GM23338 (cell line): ENCODE measurements at regions not wholly inside any gene's neighbourhood (a gene's known extent, or its start where the extent isn't known, plus 50 kb on each side); places are given as distances from the start of the nearest gene placed in this dataset.

Experiments
- CREB1 ChIP-seq: fragments of 250-450 bp; sonication (Bioruptor Pico); IDR thresholded peaks from 2 replicates; pipeline ENCODE4 v1.5.0; 2020; ENCODE audit warnings: low read depth, mild to moderate bottlenecking, moderate library complexity
- ETS1 ChIP-seq: IDR thresholded peaks from 2 replicates; pipeline ENCODE4 v1.6.1; 2016; ENCODE audit warnings: antibody characterized with exemption
- EZH2 ChIP-seq: fragments of 200-600 bp; sonication (generic); IDR thresholded peaks from one replicate; pipeline ENCODE4 v1.8.0; 2017; ENCODE audit warnings: antibody characterized with exemption, mild to moderate bottlenecking, low read depth; ENCODE audit not compliant: unreplicated experiment
- EZH2phosphoT487 ChIP-seq: fragments of 200-600 bp; sonication (generic); IDR thresholded peaks from one replicate; pipeline ENCODE4 v1.8.1; 2018; ENCODE audit warnings: antibody characterized with exemption; ENCODE audit not compliant: unreplicated experiment
- JUNB ChIP-seq: IDR thresholded peaks from one replicate; pipeline ENCODE4 v1.6.1; 2016; ENCODE audit warnings: antibody characterized with exemption; ENCODE audit not compliant: unreplicated experiment
- NANOG ChIP-seq: IDR thresholded peaks from 2 replicates; pipeline ENCODE4 v1.6.1; 2016; ENCODE audit warnings: antibody characterized with exemption, borderline replicate concordance
- POLR2AphosphoS5 ChIP-seq: IDR thresholded peaks from 2 replicates; pipeline ENCODE4 v1.6.1; 2016; ENCODE audit warnings: antibody characterized with exemption, low read depth
- STAT1 ChIP-seq: IDR thresholded peaks from one replicate; pipeline ENCODE4 v1.6.1; 2016; ENCODE audit warnings: antibody characterized with exemption; ENCODE audit not compliant: unreplicated experiment
- ZNF114 ChIP-seq: fragments of 250-450 bp; sonication (Bioruptor Pico); IDR thresholded peaks from 2 replicates; pipeline ENCODE4 v1.5.0; 2020; ENCODE audit warnings: mild to moderate bottlenecking, moderate library complexity
- ZNF331 ChIP-seq: fragments of 250-450 bp; sonication (Bioruptor Pico); IDR thresholded peaks from 2 replicates; pipeline ENCODE4 v1.5.0; 2020; ENCODE audit warnings: low read depth, mild to moderate bottlenecking, moderate library complexity
- TF ChIP-seq, protein P1 (sequence below), 2 experiments: fragments of 200-600 bp in 1 of 2; sonication (generic) in 1 of 2; conservative IDR thresholded peaks; 2 replicates each; pipeline versions ENCODE4 v1.5.1 to v1.6.1; 2016 to 2017; ENCODE audit warnings: antibody characterized with exemption in 2 of 2, low read depth in 2 of 2, mild to moderate bottlenecking in 2 of 2, moderate library complexity in 1 of 2
- TF ChIP-seq, protein P2 (sequence below): IDR thresholded peaks from one replicate; pipeline ENCODE4 v1.6.1; 2018; ENCODE audit warnings: antibody characterized with exemption; ENCODE audit not compliant: unreplicated experiment
- TF ChIP-seq, protein P3 (sequence below): fragments of 250-450 bp; sonication (Bioruptor Pico); IDR thresholded peaks from 2 replicates; pipeline ENCODE4 v1.5.0; 2020; ENCODE audit warnings: mild to moderate bottlenecking, moderate library complexity

DNA sequence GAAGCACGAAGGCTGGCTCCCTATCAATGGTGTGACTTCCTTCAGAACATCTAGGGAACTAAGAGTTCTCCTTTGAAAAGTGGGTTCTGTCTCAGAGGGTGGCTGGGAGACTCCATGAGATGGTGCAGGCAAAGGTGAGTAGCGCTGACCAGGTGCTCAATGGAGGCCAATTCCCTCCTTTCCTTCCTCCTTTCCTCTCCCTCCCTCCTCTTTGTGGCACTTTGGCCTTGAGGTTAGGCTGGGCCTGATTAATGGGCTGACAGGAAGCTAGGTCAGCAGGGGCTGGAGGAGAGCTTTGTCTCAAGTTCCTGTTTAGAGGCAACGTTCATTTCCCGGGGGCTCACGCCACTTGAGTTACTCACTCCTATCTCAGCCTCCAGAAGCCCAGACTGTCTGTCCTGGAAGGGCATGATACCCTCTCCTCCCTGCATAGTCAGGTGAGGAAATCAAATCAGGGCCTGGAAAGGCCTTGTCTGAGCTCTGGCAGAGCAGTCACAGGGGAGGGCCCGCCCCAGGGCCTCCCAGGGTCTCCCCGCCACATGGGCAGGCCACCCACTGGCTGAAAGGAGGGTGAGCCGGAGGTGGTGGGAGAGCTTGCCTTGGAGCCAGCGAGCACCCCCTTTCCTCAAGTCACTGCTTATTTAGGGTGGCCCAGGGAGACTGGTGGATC is 58.4 kb upstream of the SSBP3 start:
- TF ChIP-seq EZH2 (no peak), ZNF114 (no peak), STAT1 (no peak), POLR2AphosphoS5 (no peak), NANOG (no peak), EZH2phosphoT487 (no peak), JUNB (no peak), CREB1 (no peak), ETS1 (no peak), ZNF331 (no peak)
- TF ChIP-seq, protein P1, sequence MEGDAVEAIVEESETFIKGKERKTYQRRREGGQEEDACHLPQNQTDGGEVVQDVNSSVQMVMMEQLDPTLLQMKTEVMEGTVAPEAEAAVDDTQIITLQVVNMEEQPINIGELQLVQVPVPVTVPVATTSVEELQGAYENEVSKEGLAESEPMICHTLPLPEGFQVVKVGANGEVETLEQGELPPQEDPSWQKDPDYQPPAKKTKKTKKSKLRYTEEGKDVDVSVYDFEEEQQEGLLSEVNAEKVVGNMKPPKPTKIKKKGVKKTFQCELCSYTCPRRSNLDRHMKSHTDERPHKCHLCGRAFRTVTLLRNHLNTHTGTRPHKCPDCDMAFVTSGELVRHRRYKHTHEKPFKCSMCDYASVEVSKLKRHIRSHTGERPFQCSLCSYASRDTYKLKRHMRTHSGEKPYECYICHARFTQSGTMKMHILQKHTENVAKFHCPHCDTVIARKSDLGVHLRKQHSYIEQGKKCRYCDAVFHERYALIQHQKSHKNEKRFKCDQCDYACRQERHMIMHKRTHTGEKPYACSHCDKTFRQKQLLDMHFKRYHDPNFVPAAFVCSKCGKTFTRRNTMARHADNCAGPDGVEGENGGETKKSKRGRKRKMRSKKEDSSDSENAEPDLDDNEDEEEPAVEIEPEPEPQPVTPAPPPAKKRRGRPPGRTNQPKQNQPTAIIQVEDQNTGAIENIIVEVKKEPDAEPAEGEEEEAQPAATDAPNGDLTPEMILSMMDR (conservative IDR thresholded peaks at IDR 0.05; ENCODE audit: low read depth in 2 of 2): no peak
- TF ChIP-seq, protein P2, sequence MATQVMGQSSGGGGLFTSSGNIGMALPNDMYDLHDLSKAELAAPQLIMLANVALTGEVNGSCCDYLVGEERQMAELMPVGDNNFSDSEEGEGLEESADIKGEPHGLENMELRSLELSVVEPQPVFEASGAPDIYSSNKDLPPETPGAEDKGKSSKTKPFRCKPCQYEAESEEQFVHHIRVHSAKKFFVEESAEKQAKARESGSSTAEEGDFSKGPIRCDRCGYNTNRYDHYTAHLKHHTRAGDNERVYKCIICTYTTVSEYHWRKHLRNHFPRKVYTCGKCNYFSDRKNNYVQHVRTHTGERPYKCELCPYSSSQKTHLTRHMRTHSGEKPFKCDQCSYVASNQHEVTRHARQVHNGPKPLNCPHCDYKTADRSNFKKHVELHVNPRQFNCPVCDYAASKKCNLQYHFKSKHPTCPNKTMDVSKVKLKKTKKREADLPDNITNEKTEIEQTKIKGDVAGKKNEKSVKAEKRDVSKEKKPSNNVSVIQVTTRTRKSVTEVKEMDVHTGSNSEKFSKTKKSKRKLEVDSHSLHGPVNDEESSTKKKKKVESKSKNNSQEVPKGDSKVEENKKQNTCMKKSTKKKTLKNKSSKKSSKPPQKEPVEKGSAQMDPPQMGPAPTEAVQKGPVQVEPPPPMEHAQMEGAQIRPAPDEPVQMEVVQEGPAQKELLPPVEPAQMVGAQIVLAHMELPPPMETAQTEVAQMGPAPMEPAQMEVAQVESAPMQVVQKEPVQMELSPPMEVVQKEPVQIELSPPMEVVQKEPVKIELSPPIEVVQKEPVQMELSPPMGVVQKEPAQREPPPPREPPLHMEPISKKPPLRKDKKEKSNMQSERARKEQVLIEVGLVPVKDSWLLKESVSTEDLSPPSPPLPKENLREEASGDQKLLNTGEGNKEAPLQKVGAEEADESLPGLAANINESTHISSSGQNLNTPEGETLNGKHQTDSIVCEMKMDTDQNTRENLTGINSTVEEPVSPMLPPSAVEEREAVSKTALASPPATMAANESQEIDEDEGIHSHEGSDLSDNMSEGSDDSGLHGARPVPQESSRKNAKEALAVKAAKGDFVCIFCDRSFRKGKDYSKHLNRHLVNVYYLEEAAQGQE: no peak
- TF ChIP-seq, protein P3, sequence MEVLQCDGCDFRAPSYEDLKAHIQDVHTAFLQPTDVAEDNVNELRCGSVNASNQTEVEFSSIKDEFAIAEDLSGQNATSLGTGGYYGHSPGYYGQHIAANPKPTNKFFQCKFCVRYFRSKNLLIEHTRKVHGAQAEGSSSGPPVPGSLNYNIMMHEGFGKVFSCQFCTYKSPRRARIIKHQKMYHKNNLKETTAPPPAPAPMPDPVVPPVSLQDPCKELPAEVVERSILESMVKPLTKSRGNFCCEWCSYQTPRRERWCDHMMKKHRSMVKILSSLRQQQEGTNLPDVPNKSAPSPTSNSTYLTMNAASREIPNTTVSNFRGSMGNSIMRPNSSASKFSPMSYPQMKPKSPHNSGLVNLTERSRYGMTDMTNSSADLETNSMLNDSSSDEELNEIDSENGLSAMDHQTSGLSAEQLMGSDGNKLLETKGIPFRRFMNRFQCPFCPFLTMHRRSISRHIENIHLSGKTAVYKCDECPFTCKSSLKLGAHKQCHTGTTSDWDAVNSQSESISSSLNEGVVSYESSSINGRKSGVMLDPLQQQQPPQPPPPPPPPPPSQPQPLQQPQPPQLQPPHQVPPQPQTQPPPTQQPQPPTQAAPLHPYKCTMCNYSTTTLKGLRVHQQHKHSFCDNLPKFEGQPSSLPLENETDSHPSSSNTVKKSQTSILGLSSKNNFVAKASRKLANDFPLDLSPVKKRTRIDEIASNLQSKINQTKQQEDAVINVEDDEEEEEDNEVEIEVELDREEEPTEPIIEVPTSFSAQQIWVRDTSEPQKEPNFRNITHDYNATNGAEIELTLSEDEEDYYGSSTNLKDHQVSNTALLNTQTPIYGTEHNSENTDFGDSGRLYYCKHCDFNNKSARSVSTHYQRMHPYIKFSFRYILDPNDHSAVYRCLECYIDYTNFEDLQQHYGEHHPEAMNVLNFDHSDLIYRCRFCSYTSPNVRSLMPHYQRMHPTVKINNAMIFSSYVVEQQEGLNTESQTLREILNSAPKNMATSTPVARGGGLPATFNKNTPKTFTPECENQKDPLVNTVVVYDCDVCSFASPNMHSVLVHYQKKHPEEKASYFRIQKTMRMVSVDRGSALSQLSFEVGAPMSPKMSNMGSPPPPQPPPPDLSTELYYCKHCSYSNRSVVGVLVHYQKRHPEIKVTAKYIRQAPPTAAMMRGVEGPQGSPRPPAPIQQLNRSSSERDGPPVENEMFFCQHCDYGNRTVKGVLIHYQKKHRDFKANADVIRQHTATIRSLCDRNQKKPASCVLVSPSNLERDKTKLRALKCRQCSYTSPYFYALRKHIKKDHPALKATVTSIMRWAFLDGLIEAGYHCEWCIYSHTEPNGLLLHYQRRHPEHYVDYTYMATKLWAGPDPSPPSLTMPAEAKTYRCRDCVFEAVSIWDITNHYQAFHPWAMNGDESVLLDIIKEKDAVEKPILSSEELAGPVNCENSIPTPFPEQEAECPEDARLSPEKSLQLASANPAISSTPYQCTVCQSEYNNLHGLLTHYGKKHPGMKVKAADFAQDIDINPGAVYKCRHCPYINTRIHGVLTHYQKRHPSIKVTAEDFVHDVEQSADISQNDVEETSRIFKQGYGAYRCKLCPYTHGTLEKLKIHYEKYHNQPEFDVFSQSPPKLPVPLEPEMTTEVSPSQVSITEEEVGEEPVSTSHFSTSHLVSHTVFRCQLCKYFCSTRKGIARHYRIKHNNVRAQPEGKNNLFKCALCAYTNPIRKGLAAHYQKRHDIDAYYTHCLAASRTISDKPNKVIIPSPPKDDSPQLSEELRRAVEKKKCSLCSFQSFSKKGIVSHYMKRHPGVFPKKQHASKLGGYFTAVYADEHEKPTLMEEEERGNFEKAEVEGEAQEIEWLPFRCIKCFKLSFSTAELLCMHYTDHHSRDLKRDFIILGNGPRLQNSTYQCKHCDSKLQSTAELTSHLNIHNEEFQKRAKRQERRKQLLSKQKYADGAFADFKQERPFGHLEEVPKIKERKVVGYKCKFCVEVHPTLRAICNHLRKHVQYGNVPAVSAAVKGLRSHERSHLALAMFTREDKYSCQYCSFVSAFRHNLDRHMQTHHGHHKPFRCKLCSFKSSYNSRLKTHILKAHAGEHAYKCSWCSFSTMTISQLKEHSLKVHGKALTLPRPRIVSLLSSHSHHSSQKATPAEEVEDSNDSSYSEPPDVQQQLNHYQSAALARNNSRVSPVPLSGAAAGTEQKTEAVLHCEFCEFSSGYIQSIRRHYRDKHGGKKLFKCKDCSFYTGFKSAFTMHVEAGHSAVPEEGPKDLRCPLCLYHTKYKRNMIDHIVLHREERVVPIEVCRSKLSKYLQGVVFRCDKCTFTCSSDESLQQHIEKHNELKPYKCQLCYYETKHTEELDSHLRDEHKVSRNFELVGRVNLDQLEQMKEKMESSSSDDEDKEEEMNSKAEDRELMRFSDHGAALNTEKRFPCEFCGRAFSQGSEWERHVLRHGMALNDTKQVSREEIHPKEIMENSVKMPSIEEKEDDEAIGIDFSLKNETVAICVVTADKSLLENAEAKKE: no peak
